Immature natural killer cell (primary cell): ENCODE measurements at regions not wholly inside any gene's neighbourhood (a gene's known extent, or its start where the extent isn't known, plus 50 kb on each side); places are given as distances from the start of the nearest gene placed in this dataset.
"Not testable (repeated sequence)": the region's sequence is repeated elsewhere in the genome, so short reads cannot be mapped to it uniquely, and the experiment has no call there.

Experiments
- DNase-seq, 3 donors: peaks; one replicate each; pipeline ENCODE4 v3.0.0; 2022; ENCODE audit warnings: mixed read lengths in 1 of 3
- H3K27ac Mint-ChIP-seq, 6 donors: one replicate each; pipeline ENCODE4 v1.8.0; 2020; ENCODE audit warnings: mixed read lengths in 6 of 6, mild to moderate bottlenecking in 5 of 6, inconsistent platforms in 4 of 6, moderate library complexity in 3 of 6
- H3K27me3 Mint-ChIP-seq, 3 donors: one replicate each; pipeline ENCODE4 v1.8.0; 2020 to 2021; ENCODE audit warnings: low read depth in 3 of 3, mild to moderate bottlenecking in 3 of 3, mixed read lengths in 3 of 3, moderate library complexity in 3 of 3, inconsistent platforms in 1 of 3
- H3K36me3 Mint-ChIP-seq, 3 donors: one replicate each; pipeline ENCODE4 v1.8.0; 2020; ENCODE audit warnings: mixed read lengths in 3 of 3, inconsistent platforms in 2 of 3, mild to moderate bottlenecking in 2 of 3
- H3K4me1 Mint-ChIP-seq, 2 donors: one replicate each; pipeline ENCODE4 v1.8.0; 2020; ENCODE audit warnings: inconsistent platforms in 2 of 2, mild to moderate bottlenecking in 2 of 2, mixed read lengths in 2 of 2, moderate library complexity in 1 of 2
- H3K4me3 Mint-ChIP-seq, 5 donors: one replicate each; pipeline ENCODE4 v1.8.0; 2020; ENCODE audit warnings: mild to moderate bottlenecking in 5 of 5, mixed read lengths in 5 of 5, inconsistent platforms in 3 of 5, moderate library complexity in 3 of 5
- H3K9me3 Mint-ChIP-seq, 6 donors: one replicate each; pipeline ENCODE4 v1.8.0; 2020; ENCODE audit warnings: mild to moderate bottlenecking in 6 of 6, mixed read lengths in 6 of 6, inconsistent platforms in 4 of 6, moderate library complexity in 3 of 6

DNA sequence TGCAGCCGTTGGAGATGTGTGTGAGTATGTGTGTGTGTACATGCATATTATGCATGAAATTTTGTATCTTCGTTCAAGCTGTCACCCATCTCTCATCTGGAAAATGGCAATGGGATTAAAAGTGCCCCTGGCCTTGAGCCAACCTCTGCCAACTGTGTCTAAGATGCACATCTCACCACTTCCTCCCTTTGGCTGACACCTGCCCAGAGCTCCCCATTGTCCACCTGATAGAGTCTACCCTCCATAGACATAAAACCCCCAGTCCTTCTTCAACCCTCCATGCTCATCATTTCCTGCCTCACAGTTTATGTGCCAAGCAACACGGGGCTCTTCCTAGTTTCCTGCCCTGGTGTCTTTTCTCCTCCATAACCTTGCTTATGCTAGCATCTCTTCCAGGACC lies 187.5 kb upstream of the HES1 start:
- Mint-ChIP-seq H3K4me1 (no peaks in the 10 kb centered on the region), H3K4me3 (no peak overlapping the region), H3K27ac (no peak overlapping the region), H3K36me3 (no peaks in the 10 kb centered on the region), H3K27me3 (peaks cover 0 to 8% (median 0%) of the 10 kb centered on the region in 3 donors), H3K9me3 (peaks cover 0 to 2% (median 0%) of the 10 kb centered on the region in 6 donors)
- no peak for DNase-seq

DNA sequence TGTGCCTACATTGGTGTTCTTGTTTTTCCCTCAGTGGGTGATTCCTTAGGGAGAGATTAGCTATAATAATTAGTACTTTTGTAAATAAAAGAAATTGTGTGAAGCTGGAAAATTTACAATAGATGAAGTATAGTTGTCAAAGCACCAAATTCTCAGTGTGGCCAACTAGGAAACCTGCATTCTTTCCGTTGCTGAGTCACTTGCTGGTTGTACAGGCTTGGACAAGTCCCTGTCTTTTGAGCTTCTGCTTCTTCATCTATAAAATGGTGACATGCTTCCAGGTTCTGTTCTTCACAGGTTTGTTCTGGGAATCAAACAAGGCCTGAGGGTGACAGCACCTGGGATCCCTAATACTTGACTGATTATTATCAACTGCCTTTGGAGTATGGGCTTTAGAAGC lies 184.1 kb upstream of the HES1 start:
- Mint-ChIP-seq H3K36me3 (peaks cover 0 to 5% (median 3%) of the 10 kb centered on the region in 3 donors), H3K9me3 (peaks cover 6 to 21% (median 12%) of the 10 kb centered on the region in 6 donors), H3K27ac (no peak overlapping the region), H3K27me3 (peaks cover 5 to 17% (median 7%) of the 10 kb centered on the region in 3 donors), H3K4me3 (no peak overlapping the region), H3K4me1 (no peaks in the 10 kb centered on the region)
- DNase-seq, result no peak

DNA sequence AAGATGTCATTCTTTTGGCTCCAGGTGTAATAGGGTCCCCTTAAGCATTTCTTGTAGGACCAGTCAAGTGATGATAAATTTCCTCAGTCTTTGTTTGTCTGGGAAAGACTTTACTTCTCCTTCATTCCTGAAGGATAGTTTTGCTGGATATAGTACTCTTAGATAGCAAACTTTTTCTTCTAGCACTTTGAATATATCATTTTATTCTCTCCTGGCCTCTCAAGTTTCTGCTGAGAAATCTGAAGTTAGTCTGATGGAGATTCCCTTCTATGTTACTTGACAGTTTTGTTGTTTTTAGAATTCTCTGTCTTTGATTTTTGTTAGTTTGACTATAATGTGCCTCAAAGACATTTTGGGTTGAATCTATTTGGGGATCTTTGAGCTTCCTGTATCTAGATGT lies 181.2 kb upstream of the HES1 start:
- Mint-ChIP-seq H3K4me1 (no peaks in the 10 kb centered on the region), H3K36me3 (peaks cover 0 to 5% (median 3%) of the 10 kb centered on the region in 3 donors), H3K27me3 (peaks cover 10 to 17% (median 11%) of the 10 kb centered on the region in 3 donors), H3K9me3 (peaks cover 6 to 21% (median 12%) of the 10 kb centered on the region in 6 donors), H3K27ac (no peak overlapping the region), H3K4me3 (no peak overlapping the region)
- no peak for DNase-seq

DNA sequence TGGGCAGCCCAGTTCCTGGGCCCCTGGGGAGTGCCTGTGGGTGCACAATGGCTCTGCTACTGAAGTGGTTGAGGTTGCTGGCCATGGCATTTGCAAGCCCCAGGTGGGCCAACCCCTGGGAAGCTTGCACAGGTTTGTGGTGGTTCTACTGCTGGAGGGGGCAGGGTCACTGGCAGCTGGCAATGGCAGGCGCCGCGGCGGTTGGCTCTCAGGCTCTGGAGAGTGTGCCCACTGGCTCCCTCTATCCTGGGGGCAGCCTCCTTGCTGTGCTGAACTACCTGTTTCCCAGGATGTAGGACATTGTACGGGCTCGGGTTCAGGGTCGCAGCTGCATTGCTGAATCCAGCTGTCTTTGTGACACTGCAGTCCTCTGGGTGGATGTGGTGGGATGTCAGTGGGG lies 180.2 kb upstream of the HES1 start:
- H3K36me3 Mint-ChIP-seq, result peaks cover 0 to 5% (median 3%) of the 10 kb centered on the region in 3 donors
- no peak overlapping the region for H3K4me3 Mint-ChIP-seq
- H3K27ac Mint-ChIP-seq, result no peak overlapping the region
- peaks cover 10 to 22% (median 16%) of the 10 kb centered on the region in 3 donors for H3K27me3 Mint-ChIP-seq
- H3K4me1 Mint-ChIP-seq, result no peaks in the 10 kb centered on the region
- H3K9me3 Mint-ChIP-seq, result peaks cover 6 to 21% (median 12%) of the 10 kb centered on the region in 6 donors
- DNase-seq, result no peak

DNA sequence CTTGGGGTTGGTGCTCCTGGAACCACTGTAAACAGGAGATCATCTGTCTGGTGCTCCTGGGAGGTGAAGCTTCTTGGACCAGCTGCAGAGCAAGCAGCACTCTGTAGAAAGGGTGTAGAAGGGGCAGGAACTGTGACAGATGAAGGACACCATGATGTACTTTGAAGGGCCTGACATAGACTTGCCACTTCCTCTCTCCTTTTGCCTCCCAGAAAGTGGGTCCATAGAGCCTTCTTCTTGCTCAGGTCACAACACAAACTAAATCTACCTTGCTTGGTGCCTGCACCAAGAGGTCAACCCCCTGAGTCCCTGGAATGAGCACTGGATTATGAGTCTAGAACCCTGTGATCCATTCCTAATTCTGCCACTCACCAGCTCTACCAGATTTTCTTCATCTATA lies 176.1 kb upstream of the HES1 start:
- Mint-ChIP-seq H3K27ac (no peak overlapping the region), H3K9me3 (peaks cover 2 to 14% (median 6%) of the 10 kb centered on the region in 6 donors), H3K36me3 (peaks cover 0 to 5% (median 3%) of the 10 kb centered on the region in 3 donors), H3K27me3 (peaks cover 11 to 36% (median 22%) of the 10 kb centered on the region in 3 donors), H3K4me3 (no peak overlapping the region), H3K4me1 (no peaks in the 10 kb centered on the region)
- DNase-seq, result no peak

DNA sequence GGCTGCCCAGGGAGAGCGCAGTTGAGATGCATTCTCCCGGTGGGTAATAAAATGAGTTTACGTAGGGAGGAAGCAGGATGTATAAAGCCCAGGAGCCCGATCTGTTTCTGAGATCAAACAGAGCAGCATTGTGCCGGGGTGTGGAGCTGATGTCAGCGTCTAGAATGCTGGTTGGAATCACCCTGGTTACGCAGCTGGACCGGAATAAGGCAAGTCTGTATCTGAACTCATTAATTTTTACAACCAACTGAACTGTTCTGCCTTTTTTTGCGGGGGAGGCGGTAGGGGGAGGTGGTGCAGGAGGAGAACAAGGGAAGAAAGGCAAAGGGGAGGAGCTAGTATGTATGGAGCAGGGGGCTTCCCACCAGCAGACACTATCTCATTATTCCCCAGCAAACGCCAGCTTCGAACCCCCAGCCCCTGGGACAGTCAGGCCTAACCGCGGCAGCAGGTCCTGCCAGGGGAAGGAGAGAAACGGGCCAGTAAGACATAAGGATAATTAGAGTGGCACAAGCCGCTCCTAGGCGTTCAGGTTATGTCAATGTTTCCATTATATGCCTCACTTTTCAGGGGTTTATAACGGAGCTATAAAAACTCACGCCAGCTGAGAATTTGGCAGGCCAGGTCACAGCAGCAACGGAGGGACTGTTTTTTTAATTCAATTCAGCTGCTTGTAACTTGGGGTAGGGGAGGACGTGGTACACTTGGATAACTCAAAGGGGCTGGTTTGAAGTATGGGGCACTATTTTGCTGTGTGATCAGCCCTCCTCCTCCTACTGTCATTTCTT lies 175.3 kb upstream of the HES1 start:
- Mint-ChIP-seq H3K4me1 (no peaks in the 10 kb centered on the region), H3K27me3 (peaks cover 9 to 38% (median 19%) of the 10 kb centered on the region in 3 donors), H3K9me3 (peaks cover 0 to 8% (median 1%) of the 10 kb centered on the region in 6 donors), H3K36me3 (peaks cover 0 to 5% (median 3%) of the 10 kb centered on the region in 3 donors), H3K4me3 (no peak overlapping the region), H3K27ac (no peak overlapping the region)
- DNase-seq, result no peak

DNA sequence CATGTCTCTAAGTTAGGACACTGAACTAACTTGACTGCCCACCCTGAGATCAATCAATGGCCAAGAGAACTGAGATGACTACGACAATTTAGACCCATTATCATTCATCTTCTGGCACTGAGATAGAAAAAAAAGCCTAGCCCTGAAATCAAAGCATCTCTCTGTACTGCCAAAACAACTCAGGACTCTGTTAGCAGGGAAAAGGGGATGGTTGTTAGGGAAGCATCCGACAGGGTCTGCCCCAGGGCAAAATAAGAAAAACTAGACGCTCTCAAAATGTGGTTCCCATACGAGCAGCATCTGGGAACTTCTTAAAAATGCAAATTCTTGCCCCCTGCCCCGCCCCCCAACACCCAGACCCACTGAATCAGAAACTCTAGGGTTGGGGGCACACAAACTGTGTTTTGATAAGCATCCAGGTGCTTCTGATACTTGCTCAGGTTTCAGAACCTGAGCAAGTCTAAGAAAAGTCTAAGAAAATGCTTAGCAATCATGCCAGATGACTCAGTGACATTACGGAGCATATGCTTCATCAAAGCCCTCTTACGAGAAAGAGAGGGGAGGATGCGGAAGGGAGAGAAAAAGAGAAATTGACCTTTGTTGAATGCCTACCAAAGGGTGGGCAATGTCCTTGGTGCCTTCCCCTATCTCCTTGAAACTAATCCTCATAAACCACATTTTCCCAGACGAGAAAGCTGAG lies 172.8 kb upstream of the HES1 start:
- H3K4me3 Mint-ChIP-seq, result no peak overlapping the region
- DNase-seq, result no peak

DNA sequence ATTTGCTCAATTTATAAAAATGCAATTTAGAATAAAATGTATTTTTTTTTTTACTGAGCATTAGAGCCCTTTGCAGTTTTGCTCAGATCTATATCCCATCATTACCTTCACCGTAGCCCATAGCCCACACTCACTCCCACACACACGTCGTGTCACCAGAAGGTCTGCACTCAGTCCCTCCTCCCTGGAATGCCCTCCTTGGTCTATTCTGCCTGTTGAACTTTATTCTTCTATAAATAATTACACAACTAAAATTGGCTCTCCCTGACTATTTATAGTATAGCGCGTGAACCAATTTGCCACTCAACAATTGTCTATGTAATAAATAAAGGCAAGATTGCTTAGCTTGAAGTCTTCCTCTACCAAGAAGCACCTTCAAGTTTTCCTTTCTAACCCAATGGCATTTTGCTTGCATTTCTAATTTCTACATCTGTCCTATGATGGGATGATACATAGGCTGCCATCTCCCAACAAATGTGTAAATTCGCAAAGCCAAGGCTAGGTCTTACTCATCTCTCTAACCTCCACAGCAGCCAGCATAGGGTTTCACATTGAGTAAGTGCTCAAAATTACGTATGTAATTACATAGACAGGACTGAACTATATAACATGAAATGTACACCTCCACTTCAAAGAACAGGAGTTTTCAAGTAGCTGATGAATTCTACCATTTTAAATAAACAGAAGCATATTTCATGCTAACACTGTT lies 172.0 kb upstream of the HES1 start:
- Mint-ChIP-seq H3K36me3 (no peaks in the 10 kb centered on the region), H3K27me3 (peaks cover 7 to 39% (median 12%) of the 10 kb centered on the region in 3 donors), H3K27ac (no peak overlapping the region), H3K4me3 (no peak overlapping the region), H3K4me1 (no peaks in the 10 kb centered on the region), H3K9me3 (no peaks in the 10 kb centered on the region)
- DNase-seq, result no peak

More for the DNA sequence above, 172.8 kb upstream of the HES1 start:
- no peaks in the 10 kb centered on the region for H3K36me3 Mint-ChIP-seq
- H3K27me3 Mint-ChIP-seq, result peaks cover 7 to 39% (median 15%) of the 10 kb centered on the region in 3 donors
- H3K4me1 Mint-ChIP-seq, result no peaks in the 10 kb centered on the region
- no peak overlapping the region for H3K27ac Mint-ChIP-seq
- H3K9me3 Mint-ChIP-seq, result no peaks in the 10 kb centered on the region

DNA sequence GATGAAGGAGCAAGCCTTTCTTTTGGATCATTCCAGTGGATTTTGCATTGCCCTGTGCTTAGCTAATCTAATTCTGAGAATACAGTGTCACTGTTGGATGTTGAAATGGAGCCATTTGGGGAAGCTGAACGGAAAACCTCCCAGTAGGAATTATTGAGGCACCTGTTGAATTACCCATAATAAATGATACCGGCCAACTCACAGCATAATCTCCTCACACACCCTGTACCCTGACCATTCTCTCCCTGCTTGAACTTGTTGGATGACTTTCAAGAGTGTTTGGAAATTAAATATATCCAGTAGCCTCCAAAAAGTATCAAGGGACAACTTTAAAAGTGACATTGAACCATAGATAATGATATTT lies 171.4 kb upstream of the HES1 start:
- Mint-ChIP-seq H3K27ac (no peak overlapping the region), H3K4me1 (no peaks in the 10 kb centered on the region), H3K4me3 (no peak overlapping the region), H3K27me3 (peaks cover 7 to 38% (median 12%) of the 10 kb centered on the region in 3 donors), H3K9me3 (no peaks in the 10 kb centered on the region), H3K36me3 (no peaks in the 10 kb centered on the region)
- DNase-seq, result no peak

DNA sequence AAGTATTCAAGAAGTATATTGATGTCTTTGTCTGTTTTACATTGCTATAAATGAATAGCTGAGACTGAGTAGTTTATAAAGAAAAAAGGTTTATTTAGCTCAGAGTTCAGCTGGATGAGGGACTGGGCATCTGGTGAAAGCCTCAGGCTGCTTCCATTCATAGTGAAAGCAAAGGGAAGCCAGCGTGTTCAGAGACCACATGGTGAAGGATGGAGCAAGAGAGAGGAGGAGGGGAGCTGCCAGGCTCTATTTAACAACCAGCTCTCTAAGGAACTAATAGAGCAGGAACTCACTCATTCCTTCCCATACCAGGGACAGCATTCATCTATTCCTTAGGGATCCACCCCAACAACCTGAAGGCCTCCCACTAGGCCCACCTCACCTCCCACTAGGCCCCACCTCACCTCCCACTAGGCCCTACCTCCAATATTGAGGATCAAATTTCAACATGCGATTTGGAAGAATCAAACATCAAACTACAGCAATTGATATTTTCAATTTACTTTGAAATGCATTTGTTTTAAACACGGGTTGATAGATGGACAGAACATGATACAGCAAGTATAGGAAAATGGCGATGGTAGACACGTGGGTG lies 167.5 kb upstream of the HES1 start:
- H3K36me3 Mint-ChIP-seq, result no peaks in the 10 kb centered on the region
- peaks cover 0 to under 1% (median 0%) of the 10 kb centered on the region in 6 donors for H3K9me3 Mint-ChIP-seq
- no peak overlapping the region for H3K4me3 Mint-ChIP-seq
- H3K27ac Mint-ChIP-seq, result no peak overlapping the region
- H3K4me1 Mint-ChIP-seq, result no peaks in the 10 kb centered on the region
- peaks cover 4 to 26% (median 10%) of the 10 kb centered on the region in 3 donors for H3K27me3 Mint-ChIP-seq
- no peak for DNase-seq

DNA sequence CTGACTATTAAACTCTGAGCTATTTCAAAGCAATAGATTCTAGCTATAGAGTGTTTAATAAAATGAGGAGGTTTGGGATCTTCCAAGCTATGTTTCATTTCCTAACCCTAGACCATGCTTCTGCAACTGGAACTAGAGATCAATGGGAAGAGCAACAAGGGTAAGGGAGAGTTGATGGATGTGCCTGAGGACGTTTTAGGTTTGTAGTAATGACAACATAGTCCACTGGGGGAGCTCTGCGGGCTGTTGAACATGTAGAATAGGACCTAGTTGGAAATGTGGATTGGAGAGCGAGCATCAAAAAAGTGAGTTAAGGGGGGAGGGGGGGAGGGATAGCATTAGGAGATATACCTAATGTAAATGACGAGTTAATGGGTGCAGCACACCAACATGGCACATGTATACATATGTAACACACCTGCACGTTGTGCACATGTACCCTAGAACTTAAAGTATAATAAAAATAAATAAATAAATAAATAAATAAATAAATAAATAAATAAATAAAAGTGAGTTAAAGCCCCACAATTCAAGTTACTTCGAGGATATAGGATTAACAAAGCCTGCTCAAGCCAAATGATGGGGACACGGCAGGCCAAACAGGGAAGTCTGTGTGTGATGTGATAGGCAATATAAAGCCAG lies 165.7 kb upstream of the HES1 start:
- not testable (repeated sequence) for H3K9me3 Mint-ChIP-seq, H3K36me3 Mint-ChIP-seq, DNase-seq, H3K27ac Mint-ChIP-seq, H3K4me3 Mint-ChIP-seq, H3K4me1 Mint-ChIP-seq
- peaks cover 7 to 19% (median 13%) of the 10 kb centered on the region in 3 donors for H3K27me3 Mint-ChIP-seq

DNA sequence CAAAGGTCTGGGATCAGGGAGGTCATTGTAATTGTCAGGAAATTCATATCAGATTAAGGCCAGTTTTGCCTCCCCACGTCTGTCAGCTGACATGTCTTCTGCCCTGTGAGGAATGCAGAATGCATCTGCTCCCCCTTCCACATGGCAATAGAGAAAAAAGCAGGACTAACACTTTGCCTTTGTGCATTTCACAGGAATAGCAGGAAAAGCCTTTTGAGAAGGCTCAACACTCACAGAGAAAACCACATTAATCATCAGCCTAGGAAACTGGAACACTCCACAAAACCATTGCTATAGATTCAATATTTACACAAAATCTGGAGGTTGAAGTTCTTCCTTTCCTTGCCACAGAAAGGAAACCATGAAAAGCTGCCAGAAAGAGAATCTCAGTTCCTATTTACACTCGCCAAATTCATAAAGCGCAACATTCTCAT lies 165.2 kb upstream of the HES1 start:
- H3K4me1 Mint-ChIP-seq, result no peaks in the 10 kb centered on the region
- H3K36me3 Mint-ChIP-seq, result no peaks in the 10 kb centered on the region
- DNase-seq, result no peak
- no peak overlapping the region for H3K27ac Mint-ChIP-seq
- H3K9me3 Mint-ChIP-seq, result peaks cover 0 to 4% (median 0%) of the 10 kb centered on the region in 6 donors
- peaks cover 7 to 21% (median 15%) of the 10 kb centered on the region in 3 donors for H3K27me3 Mint-ChIP-seq
- H3K4me3 Mint-ChIP-seq, result no peak overlapping the region

DNA sequence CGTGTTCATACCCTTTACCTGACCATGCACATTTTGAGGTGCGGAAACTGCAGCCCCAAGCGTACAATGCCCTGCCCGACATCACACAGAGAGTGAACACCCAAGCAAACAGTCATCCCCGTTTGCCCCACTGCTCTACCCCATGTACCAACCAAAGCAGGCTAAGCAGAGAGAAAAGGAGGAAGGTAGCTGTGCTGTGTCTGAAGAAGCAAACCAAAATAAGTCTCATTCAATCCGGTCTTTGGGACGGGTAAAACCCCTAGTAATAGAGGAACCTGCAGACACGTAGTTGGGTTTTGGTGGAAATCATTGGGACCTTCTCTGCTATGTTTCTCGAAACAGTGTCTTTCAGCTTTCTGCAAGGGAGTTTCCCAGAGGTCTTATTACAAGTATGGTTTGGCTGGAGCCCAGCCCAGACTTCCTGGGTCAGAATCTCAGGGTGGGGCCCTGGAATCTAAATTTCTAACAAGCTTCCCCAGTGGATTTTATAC lies 164.6 kb upstream of the HES1 start:
- Mint-ChIP-seq H3K27me3 (peaks cover 7 to 21% (median 11%) of the 10 kb centered on the region in 3 donors), H3K9me3 (peaks cover 0 to 4% (median 0%) of the 10 kb centered on the region in 6 donors), H3K36me3 (no peaks in the 10 kb centered on the region), H3K27ac (no peak overlapping the region), H3K4me3 (no peak overlapping the region), H3K4me1 (no peaks in the 10 kb centered on the region)
- no peak for DNase-seq
